K562 (cell line): ENCODE measurements at regions not wholly inside any gene's neighbourhood (a gene's known extent, or its start where the extent isn't known, plus 50 kb on each side); places are given as distances from the start of the nearest gene placed in this dataset.

Experiments used
- ATAC-seq: fragments of 200-7000 bp; cut with Tn5 transposase; 3 replicates; pipeline ENCODE4 v1.9.1; 2020; ENCODE audit warnings: moderate library complexity
- BruUV-seq: library from RNA; stranded (reverse); fragments of 400-500 nt; replicated peaks from 2 replicates; lab custom pipeline; 2021; lab: Mats Ljungman, UMichigan
- CTCF ChIA-PET: fragments of 300-600 bp; formaldehyde crosslinking; extraction: SDS; loops from one replicate; lab custom pipeline; 2021; ENCODE audit warnings: low intra/inter-chr PET ratio; lab: Yijun Ruan, JAX
- POLR2A ChIA-PET: fragments of 300-600, 350-650 bp; sonication (Branson Sonifier 250); formaldehyde crosslinking; extraction: SDS; loops from one replicate; lab custom pipeline; 2021; ENCODE audit warnings: antibody characterized with exemption, inconsistent platforms; lab: Yijun Ruan, JAX
- DNase-seq, 4 experiments: peaks; one replicate each; pipeline versions ENCODE4 v3.0.0 to v3.0.0-alpha.2; 2011 to 2018; ENCODE audit warnings: low spot score in 3 of 4, mixed read lengths in 3 of 4; ENCODE audit errors: extremely low read depth in 1 of 4
- FAIRE-seq: peaks from 2 replicates; lab custom pipeline; 2011; peaks lifted over from hg19 to GRCh38; lab: Jason Lieb, UNC
- H2AFZ ChIP-seq: 2 replicates; pipeline ENCODE4 v1.6.0; 2011; ENCODE audit warnings: low read depth, low read length, control low read depth, inconsistent platforms
- H3K27ac ChIP-seq: fragments of 200-600 bp; 3 replicates; pipeline ENCODE4 v1.8.0; 2011; ENCODE audit warnings: low read depth, mild to moderate bottlenecking, control low read depth, inconsistent platforms, low read length, moderate library complexity, mixed read lengths; ENCODE audit errors: extremely low read depth
- H3K27me3 ChIP-seq, 2 experiments: fragments of 300-600 bp in 1 of 2; 2 replicates in 1 of 2; 3 replicates in 1 of 2; pipeline versions ENCODE4 v1.6.0 to v1.8.0; 2011; ENCODE audit warnings: inconsistent platforms in 2 of 2, low read length in 2 of 2, mild to moderate bottlenecking in 1 of 2, mixed read lengths in 1 of 2, moderate library complexity in 1 of 2; ENCODE audit not compliant: control insufficient read depth in 2 of 2, insufficient read depth in 2 of 2
- H3K36me3 ChIP-seq: fragments of 300-600 bp; 3 replicates; pipeline ENCODE4 v1.8.0; 2011; ENCODE audit warnings: mild to moderate bottlenecking, low read length, inconsistent platforms; ENCODE audit not compliant: control insufficient read depth, insufficient read depth
- H3K4me1 ChIP-seq, 2 experiments: fragments of 200-600 bp in 1 of 2; replicated peaks in 1 of 2; 2 replicates in 1 of 2; 3 replicates in 1 of 2; pipeline versions ENCODE4 v1.5.1 to v1.8.0; 2011; ENCODE audit warnings: inconsistent platforms in 2 of 2, low read length in 2 of 2, mild to moderate bottlenecking in 1 of 2, mixed read lengths in 1 of 2, moderate library complexity in 1 of 2; ENCODE audit not compliant: control insufficient read depth in 2 of 2, insufficient read depth in 2 of 2
- H3K4me2 ChIP-seq: 2 replicates; pipeline ENCODE4 v1.6.1; 2011; ENCODE audit warnings: low read length, control low read depth, inconsistent platforms, mixed read lengths; ENCODE audit not compliant: insufficient read depth
- H3K4me3 ChIP-seq: fragments of 200-600 bp; sonication (generic), shearing (Covaris generic); 2 replicates; pipeline ENCODE4 v1.5.1; 2016; ENCODE audit warnings: control low read depth, inconsistent platforms
- H3K79me2 ChIP-seq: fragments of 200-600 bp; 3 replicates; pipeline ENCODE4 v1.8.0; 2011; ENCODE audit warnings: low read length, inconsistent platforms; ENCODE audit not compliant: control insufficient read depth, insufficient read depth
- H3K9ac ChIP-seq, 2 experiments: 2 replicates each; pipeline versions ENCODE4 v1.6.0 to v1.6.1; 2011; ENCODE audit warnings: low read depth in 2 of 2, low read length in 2 of 2, control low read depth in 1 of 2, inconsistent platforms in 1 of 2, mild to moderate bottlenecking in 1 of 2, mixed read lengths in 1 of 2; ENCODE audit not compliant: insufficient read depth in 1 of 2
- H3K9me1 ChIP-seq: one replicate; pipeline ENCODE4 v1.6.0; 2011; ENCODE audit warnings: inconsistent platforms, mild to moderate bottlenecking, low read length, moderate library complexity; ENCODE audit not compliant: control insufficient read depth, insufficient read depth
- H3K9me3 ChIP-seq: replicated peaks from 2 replicates; pipeline ENCODE4 v1.5.1; 2011; ENCODE audit warnings: low read depth, low read length, inconsistent platforms; ENCODE audit not compliant: control insufficient read depth, insufficient read depth
- H4K20me1 ChIP-seq: replicated peaks from 2 replicates; pipeline ENCODE4 v1.6.1; 2011; ENCODE audit warnings: low read length, inconsistent platforms, mixed read lengths; ENCODE audit not compliant: control insufficient read depth, insufficient read depth
- DPF2 ChIP-seq: fragments of 450-650 bp; IDR thresholded peaks from 2 replicates; pipeline ENCODE4 v1.6.1; 2016
- ELF4 ChIP-seq: fragments of 450-650 bp; formaldehyde crosslinking; IDR thresholded peaks from 2 replicates; pipeline ENCODE4 v1.4.0; 2022; ENCODE audit warnings: missing genetic modification characterization
- FIP1L1 ChIP-seq: fragments of 200-400 bp; formaldehyde crosslinking; IDR thresholded peaks from 2 replicates; pipeline ENCODE4 v1.6.1; 2018; ENCODE audit warnings: mild to moderate bottlenecking, low read depth, low read length; ENCODE audit not compliant: poor library complexity, severe bottlenecking
- MAZ ChIP-seq, 2 experiments: fragments of 450-650 bp in 1 of 2; sonication (generic) in 1 of 2; formaldehyde crosslinking; IDR thresholded peaks in 1 of 2; conservative IDR thresholded peaks in 1 of 2; 2 replicates each; pipeline versions ENCODE4 v1.4.0 to v1.5.0; 2020; ENCODE audit warnings: mild to moderate bottlenecking in 1 of 2, missing genetic modification reagents in 1 of 2
- MCM7 ChIP-seq, 2 experiments: fragments of 450-650 bp; IDR thresholded peaks; 2 replicates each; pipeline ENCODE4 v1.6.1; 2016 to 2018
- NR1H2 ChIP-seq: sonication (generic); formaldehyde crosslinking; IDR thresholded peaks from 2 replicates; pipeline ENCODE4 v1.4.0; 2020; ENCODE audit warnings: mild to moderate bottlenecking, missing genetic modification reagents
- POLR3G ChIP-seq: IDR thresholded peaks from 2 replicates; pipeline ENCODE4 v1.6.1; 2011; ENCODE audit not compliant: insufficient read length, insufficient replicate concordance; ENCODE audit errors: extremely low read depth
- SNRNP70 ChIP-seq: fragments of 200-400 bp; formaldehyde crosslinking; optimal IDR thresholded peaks from 2 replicates; pipeline ENCODE3; 2017; ENCODE audit warnings: low read depth, low read length
- ZNF584 ChIP-seq: fragments of 200-800 bp; sonication (Bioruptor generic); IDR thresholded peaks from 2 replicates; pipeline ENCODE4 v1.6.1; 2016; ENCODE audit warnings: low read depth, mild to moderate bottlenecking, missing genetic modification characterization, missing compliant biosample characterization
- ZNF778 ChIP-seq: fragments of 450-650 bp; formaldehyde crosslinking; IDR thresholded peaks from 2 replicates; pipeline ENCODE4 v1.4.0; 2020; ENCODE audit warnings: mild to moderate bottlenecking, moderate library complexity
- WGBS: fragments of 100-300 bp; shearing (Covaris generic); methylation state at CpG from one replicate; pipeline ENCODE4 v1.1.6; 2016; ENCODE audit warnings: low coverage, mixed read lengths; ENCODE audit not compliant: insufficient coverage; ENCODE audit errors: missing lambda C conversion rate; 5-methylcytosine and 5-hydroxymethylcytosine counted together
- in situ Hi-C: fragments of 300-500 bp; cut with MboI; formaldehyde crosslinking; loops from 4 replicates; pipeline ENCODE4 v1.15.0; 2018; ENCODE audit warnings: inconsistent platforms, mixed read lengths
- intact Hi-C: fragments of 100-400 bp; cut with micrococcal nuclease; formaldehyde crosslinking; loops from 2 replicates; pipeline ENCODE4 v1.14.2; 2022
- TF ChIP-seq, protein P1 (sequence below): sonication (generic); formaldehyde crosslinking; IDR thresholded peaks from 2 replicates; pipeline ENCODE4 v1.8.0; 2022; ENCODE audit warnings: mild to moderate bottlenecking, missing genetic modification reagents

DNA sequence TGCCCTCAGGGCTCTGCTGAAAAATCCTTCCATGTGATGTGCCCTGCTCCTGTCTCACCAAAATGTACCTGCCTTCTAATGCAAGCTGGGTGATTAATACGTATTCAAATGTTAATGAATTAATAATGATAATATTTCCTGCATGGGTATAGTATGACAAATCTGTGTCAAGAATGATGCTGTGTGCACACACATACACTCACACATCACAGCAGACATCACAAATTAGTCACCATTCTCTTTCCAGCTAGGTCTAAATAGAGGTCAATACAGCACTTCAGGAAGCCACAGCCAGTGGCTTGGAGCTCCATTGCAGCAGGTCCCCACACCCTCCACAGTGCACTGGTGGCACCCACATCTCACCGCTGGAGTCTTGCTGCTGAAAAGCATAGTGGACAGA, 681.2 kb upstream of the NRP1 start:
- Histone ChIP-seq H3K4me3 (no peak overlapping the region), H3K9me1 (no peaks in the 10 kb centered on the region), H2AFZ (no peak overlapping the region), H3K27ac (no peak overlapping the region), H3K9ac (no peak overlapping the region), H3K27me3 (no peaks in the 10 kb centered on the region), H3K79me2 (no peaks in the 10 kb centered on the region), H4K20me1 (no peaks in the 10 kb centered on the region), H3K9me3 (no peaks in the 10 kb centered on the region)
- in situ Hi-C loops = loop anchor here (10.0 kb wide), 1 partner anchor 1039 kb away; no protein-coding TSS in a partner anchor
- ATAC-seq = no peak
- BruUV-seq = no TSS peak
- FAIRE-seq = no peak
- ChIA-PET CTCF (no interaction called here), POLR2A (no interaction called here)
- TF ChIP-seq MAZ (CRISPR knock-in tag; conservative IDR thresholded peaks at IDR 0.05 in 1 of 2, IDR thresholded peaks at IDR 0.05 in 1 of 2) (no peak), ZNF778 (CRISPR knock-in tag) (no peak), POLR3G (no peak), DPF2 (no peak), NR1H2 (CRISPR knock-in tag) (no peak), ZNF584 (CRISPR knock-in tag) (no peak), FIP1L1 (no peak), MCM7 (IDR thresholded peaks at IDR 0.05) (no peak), ELF4 (no peak), SNRNP70 (no peak)
- TF ChIP-seq, protein P1, sequence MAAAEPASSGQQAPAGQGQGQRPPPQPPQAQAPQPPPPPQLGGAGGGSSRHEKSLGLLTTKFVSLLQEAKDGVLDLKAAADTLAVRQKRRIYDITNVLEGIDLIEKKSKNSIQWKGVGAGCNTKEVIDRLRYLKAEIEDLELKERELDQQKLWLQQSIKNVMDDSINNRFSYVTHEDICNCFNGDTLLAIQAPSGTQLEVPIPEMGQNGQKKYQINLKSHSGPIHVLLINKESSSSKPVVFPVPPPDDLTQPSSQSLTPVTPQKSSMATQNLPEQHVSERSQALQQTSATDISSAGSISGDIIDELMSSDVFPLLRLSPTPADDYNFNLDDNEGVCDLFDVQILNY (CRISPR knock-in tag) = no peak
- TF ChIP-seq, all 486 proteins: peak for 0
- intact Hi-C loops = no loop called here
- DNase-seq = no peak
- Histone ChIP-seq H3K4me1 (no peaks in the 10 kb centered on the region), H3K4me2 (no peak overlapping the region), H3K36me3 (no peaks in the 10 kb centered on the region)
- WGBS = 0% methylated on average over 2 of the region's 2 CpGs
